GM19463 (cell line): ENCODE measurements at regions not wholly inside any gene's neighbourhood (a gene's known extent, or its start where the extent isn't known, plus 50 kb on each side); places are given as distances from the start of the nearest gene placed in this dataset.

ENCODE experiments used
- ATAC-seq: cut with Tn5 transposase; IDR thresholded peaks from one replicate; pipeline ENCODE4 v1.9.1; 2021; ENCODE audit warnings: mild to moderate bottlenecking, moderate library complexity; ENCODE audit not compliant: unreplicated experiment

- no peak for ATAC-seq
These were observed 193.0 kb upstream of the CELF2 start for GRCh38 chr10:10824591-10825148.

GRCh38 chr10:10826125-10826524, 191.5 kb upstream of the CELF2 start:
- no peak for ATAC-seq

- no peak for ATAC-seq
These were observed 189.0 kb upstream of the CELF2 start for GRCh38 chr10:10828623-10829022.

GRCh38 chr10:10829576-10829975, 188.1 kb upstream of the CELF2 start:
- ATAC-seq, result no peak

GRCh38 chr10:10830293-10830986, 187.2 kb upstream of the CELF2 start:
- ATAC-seq, result no peak

GRCh38 chr10:10831085-10831484, 186.6 kb upstream of the CELF2 start:
- ATAC-seq, result no peak

- no peak for ATAC-seq
These were observed 183.7 kb upstream of the CELF2 start for GRCh38 chr10:10833955-10834354.

GRCh38 chr10:10844251-10844650, 173.4 kb upstream of the CELF2 start:
- no peak for ATAC-seq

GRCh38 chr10:10845185-10845584, 172.5 kb upstream of the CELF2 start:
- ATAC-seq, result no peak

- no peak for ATAC-seq
These were observed 171.7 kb upstream of the CELF2 start for GRCh38 chr10:10845826-10846503.

- no peak for ATAC-seq
These were observed 171.2 kb upstream of the CELF2 start for GRCh38 chr10:10846504-10846900.

- no peak for ATAC-seq
These were observed 170.3 kb upstream of the CELF2 start for GRCh38 chr10:10847387-10847786.

GRCh38 chr10:10848488-10849111, 169.1 kb upstream of the CELF2 start:
- ATAC-seq, result no peak

GRCh38 chr10:10849306-10849705, 168.4 kb upstream of the CELF2 start:
- no peak for ATAC-seq

- ATAC-seq, result no peak
These were observed 167.5 kb upstream of the CELF2 start for GRCh38 chr10:10850214-10850613.

- ATAC-seq, result no peak
These were observed 165.2 kb upstream of the CELF2 start for GRCh38 chr10:10852464-10852863.

GRCh38 chr10:10853954-10854353, 163.7 kb upstream of the CELF2 start:
- no peak for ATAC-seq

GRCh38 chr10:10854725-10855124, 162.9 kb upstream of the CELF2 start:
- ATAC-seq, result no peak

GRCh38 chr10:10855151-10855581, 162.5 kb upstream of the CELF2 start:
- no peak for ATAC-seq

GRCh38 chr10:10860455-10860976, 157.2 kb upstream of the CELF2 start:
- no peak for ATAC-seq

- no peak for ATAC-seq
These were observed 152.4 kb upstream of the CELF2 start for GRCh38 chr10:10865303-10865702.

- ATAC-seq, result no peak
These were observed 151.8 kb upstream of the CELF2 start for GRCh38 chr10:10865913-10866312.
